Endodermal cell (in vitro differentiated cells): ENCODE measurements at regions not wholly inside any gene's neighbourhood (a gene's known extent, or its start where the extent isn't known, plus 50 kb on each side); places are given as distances from the start of the nearest gene placed in this dataset.
A peak's percentile ranks its signal among the peaks of the same experiment; 100 is the strongest.

Source experiments
- DNase-seq: peaks from one replicate; pipeline ENCODE4 v3.0.0-alpha.2; 2017
- H3K27ac ChIP-seq: 2 replicates; pipeline ENCODE4 v1.5.1; 2013; ENCODE audit warnings: mild to moderate bottlenecking, low read depth, low read length, moderate library complexity
- H3K27me3 ChIP-seq: 2 replicates; pipeline ENCODE4 v1.6.1; 2013; ENCODE audit warnings: mild to moderate bottlenecking, low read length, moderate library complexity; ENCODE audit not compliant: insufficient read depth, control insufficient read depth, poor library complexity, severe bottlenecking
- H3K36me3 ChIP-seq: 2 replicates; pipeline ENCODE4 v1.7.0; 2013; ENCODE audit warnings: mild to moderate bottlenecking, low read length, moderate library complexity; ENCODE audit not compliant: control insufficient read depth, insufficient read depth
- H3K4me1 ChIP-seq: one replicate; pipeline ENCODE4 v1.7.0; 2013; ENCODE audit warnings: low read length; ENCODE audit not compliant: control insufficient read depth, insufficient read depth
- H3K4me3 ChIP-seq: 2 replicates; pipeline ENCODE4 v1.5.1; 2013; ENCODE audit warnings: mild to moderate bottlenecking, low read length, moderate library complexity
- H3K9ac ChIP-seq: 2 replicates; pipeline ENCODE4 v1.6.1; 2013; ENCODE audit warnings: mild to moderate bottlenecking, low read length, moderate library complexity; ENCODE audit not compliant: poor library complexity, severe bottlenecking; ENCODE audit errors: extremely low read depth
- H3K9me3 ChIP-seq: 2 replicates; pipeline ENCODE4 v1.6.1; 2013; ENCODE audit warnings: mild to moderate bottlenecking, low read length, moderate library complexity; ENCODE audit not compliant: control insufficient read depth
- H3K27ac Mint-ChIP-seq: 2 replicates; pipeline ENCODE4 v1.8.0; 2020; ENCODE audit warnings: mixed read lengths
- H3K27me3 Mint-ChIP-seq: 2 replicates; pipeline ENCODE4 v1.8.0; 2021; ENCODE audit warnings: mild to moderate bottlenecking, mixed read lengths; ENCODE audit not compliant: insufficient read depth
- H3K36me3 Mint-ChIP-seq: 2 replicates; pipeline ENCODE4 v1.8.0; 2020; ENCODE audit warnings: low read depth, mixed read lengths
- H3K4me1 Mint-ChIP-seq: 2 replicates; pipeline ENCODE4 v1.8.0; 2020; ENCODE audit warnings: mixed read lengths
- H3K4me3 Mint-ChIP-seq: 2 replicates; pipeline ENCODE4 v1.8.0; 2020; ENCODE audit warnings: mild to moderate bottlenecking, moderate library complexity, mixed read lengths
- H3K9me3 Mint-ChIP-seq: 2 replicates; pipeline ENCODE4 v1.8.0; 2020; ENCODE audit warnings: mild to moderate bottlenecking, mixed read lengths
- CTCF ChIP-seq: fragments of 200-600 bp; sonication (generic); conservative IDR thresholded peaks from 2 replicates; pipeline ENCODE4 v1.5.0; 2021; ENCODE audit warnings: antibody characterized with exemption, mild to moderate bottlenecking
- WGBS, 2 experiments: methylation state at CpG; one replicate each; pipeline versions ENCODE4 v1.1.5 to v1.1.7; 2013; ENCODE audit warnings: missing lambda C conversion rate in 2 of 2, mixed read lengths in 1 of 2; ENCODE audit not compliant: insufficient coverage in 1 of 2, insufficient read length in 1 of 2; 5-methylcytosine and 5-hydroxymethylcytosine counted together

GRCh38 chr5:98168871-98169270, 604.6 kb upstream of the RGMB start:
- no peaks in the 10 kb centered on the region for H3K27me3 ChIP-seq
- H3K27ac ChIP-seq: no peak overlapping the region
- Mint-ChIP-seq H3K27ac (no peak overlapping the region), H3K27me3 (no peaks in the 10 kb centered on the region), H3K4me1 (peaks cover 1% of the 10 kb centered on the region), H3K4me3 (no peak overlapping the region), H3K36me3 (peaks cover 6% of the 10 kb centered on the region), H3K9me3 (no peaks in the 10 kb centered on the region)
- H3K9me3 ChIP-seq: no peaks in the 10 kb centered on the region
- 88 to 100% methylated on average over 1 to 2 of the region's 2 CpGs for WGBS, 2 experiments
- H3K4me1 ChIP-seq: peaks cover 5% of the 10 kb centered on the region
- H3K36me3 ChIP-seq: peaks cover 12% of the 10 kb centered on the region
- no peak overlapping the region for H3K4me3 ChIP-seq
- no peak for DNase-seq
- TF ChIP-seq CTCF: no peak
- H3K9ac ChIP-seq: no peak overlapping the region

GRCh38 chr5:98170994-98171393, 602.5 kb upstream of the RGMB start:
- H3K36me3 Mint-ChIP-seq: peaks cover 6% of the 10 kb centered on the region
- 65 to 90% methylated on average over 2 to 5 of the region's 5 CpGs for WGBS, 2 experiments

GRCh38 chr5:98173334-98173733, 600.1 kb upstream of the RGMB start:
- Histone ChIP-seq H3K9ac (no peak overlapping the region), H3K27me3 (no peaks in the 10 kb centered on the region), H3K27ac (no peak overlapping the region), H3K4me1 (peaks cover 5% of the 10 kb centered on the region), H3K4me3 (no peak overlapping the region), H3K9me3 (peaks cover 6% of the 10 kb centered on the region), H3K36me3 (peaks cover 26% of the 10 kb centered on the region)
- Mint-ChIP-seq H3K9me3 (peaks cover 6% of the 10 kb centered on the region), H3K4me3 (no peak overlapping the region), H3K36me3 (peaks cover 20% of the 10 kb centered on the region), H3K27ac (no peak overlapping the region), H3K4me1 (peaks cover 5% of the 10 kb centered on the region), H3K27me3 (no peaks in the 10 kb centered on the region)
- no peak for TF ChIP-seq CTCF
- no peak for DNase-seq

More at GRCh38 chr5:98170994-98171393, 602.5 kb upstream of the RGMB start:
- Mint-ChIP-seq H3K4me1 (peaks cover 1% of the 10 kb centered on the region), H3K9me3 (no peaks in the 10 kb centered on the region), H3K27me3 (no peaks in the 10 kb centered on the region), H3K27ac (peak overlapping the region; percentile 24), H3K4me3 (no peak overlapping the region)
- DNase-seq: peak; percentile 80
- H3K27me3 ChIP-seq: no peaks in the 10 kb centered on the region
- no peak overlapping the region for H3K4me3 ChIP-seq
- no peak overlapping the region for H3K27ac ChIP-seq
- H3K9me3 ChIP-seq: no peaks in the 10 kb centered on the region
- TF ChIP-seq CTCF: no peak
- no peak overlapping the region for H3K9ac ChIP-seq
- H3K36me3 ChIP-seq: peaks cover 12% of the 10 kb centered on the region
- peaks cover 5% of the 10 kb centered on the region for H3K4me1 ChIP-seq
